ENCODE measurements at regions not wholly inside any gene's neighbourhood (a gene's known extent, or its start where the extent isn't known, plus 50 kb on each side); places are given as distances from the start of the nearest gene placed in this dataset.

- no peak for DNase-seq (ENCODE audit: low read depth, low spot score)
These were observed 1246.5 kb downstream of the UQCRFS1 start for GRCh38 chr19:27966390-27966816.

GRCh38 chr19:27964185-27964584, 1248.8 kb downstream of the UQCRFS1 start:
- dilution Hi-C loops (cut with MboI; ENCODE audit: extremely low pct_ligation_motif_present, low sequenced_read_pairs) (no loop called here), intact Hi-C loops (cut with micrococcal nuclease) (no loop called here)
- no peaks in the 10 kb centered on the region for H3K36me3 ChIP-seq (ENCODE audit: control insufficient read depth in 2 of 2, extremely low read depth in 1 of 2, insufficient read depth in 2 of 2, low read length in 2 of 2)
- no peak overlapping the region for H3K9ac ChIP-seq (replicated peaks; ENCODE audit: extremely low read depth, insufficient read depth, low read length)
- H2AFZ ChIP-seq (ENCODE audit: low read depth, low read length) = no peak overlapping the region
- ChIA-PET POLR2A (no interaction called here), CTCF (no interaction called here)
- H3K9me3 ChIP-seq (replicated peaks; ENCODE audit: control insufficient read depth, insufficient read depth, low read length) = no peaks in the 10 kb centered on the region
- H3K79me2 ChIP-seq (ENCODE audit: control insufficient read depth, insufficient read depth, low read length) = no peaks in the 10 kb centered on the region
- no peaks in the 10 kb centered on the region for H3K4me1 ChIP-seq (ENCODE audit: control insufficient read depth, extremely low read depth, insufficient read depth, low read length)
- no peak overlapping the region for H3K27ac ChIP-seq (ENCODE audit: insufficient read depth, low read depth, low read length)
- no peaks in the 10 kb centered on the region for H4K20me1 ChIP-seq (replicated peaks; ENCODE audit: control insufficient read depth, extremely low read depth, insufficient read depth, low read length)
- H3K27me3 ChIP-seq (ENCODE audit: control insufficient read depth in 2 of 2, insufficient read depth in 2 of 2, low read length in 2 of 2) = no peaks in the 10 kb centered on the region
- no peaks in the 10 kb centered on the region for H3K9me1 ChIP-seq (replicated peaks; ENCODE audit: control insufficient read depth, extremely low read depth, insufficient read depth, low read length)
- BruUV-seq (replicated peaks) = no TSS peak
- TF ChIP-seq MYC (IDR thresholded peaks at IDR 0.05; ENCODE audit: low read depth, low read length) = no peak
- no peak for TF ChIP-seq EZH2 (IDR thresholded peaks at IDR 0.05; ENCODE audit: borderline replicate concordance, low read depth, low read length, severe bottlenecking)
- no peak for TF ChIP-seq FOS (IDR thresholded peaks at IDR 0.05; ENCODE audit: borderline replicate concordance, insufficient read depth, low read length)
- no peak for TF ChIP-seq CTCF (IDR thresholded peaks at IDR 0.05; ENCODE audit: extremely low read depth in 1 of 2, insufficient read depth in 1 of 2, low read depth in 1 of 2, low read length in 2 of 2)
- TF ChIP-seq GATA2 (IDR thresholded peaks at IDR 0.05; ENCODE audit: insufficient read depth, insufficient read length, low read depth, low read length) = no peak
- no peak for TF ChIP-seq MAX (IDR thresholded peaks at IDR 0.05; ENCODE audit: insufficient read depth, insufficient read length)
- TF ChIP-seq POLR2AphosphoS5 (IDR thresholded peaks at IDR 0.05; ENCODE audit: insufficient read depth, low read depth, low read length) = no peak
- TF ChIP-seq POLR2A (IDR thresholded peaks at IDR 0.05; ENCODE audit: low read depth, low read length) = no peak
- no peak for TF ChIP-seq JUN (IDR thresholded peaks at IDR 0.05; ENCODE audit: borderline replicate concordance, insufficient read depth, insufficient read length, low read depth)
- H3K4me2 ChIP-seq (ENCODE audit: insufficient read depth, low read length) = no peak overlapping the region
- H3K4me3 ChIP-seq (replicated peaks in 1 of 3; ENCODE audit: insufficient read depth in 1 of 3, low read depth in 1 of 3, low read length in 3 of 3) = no peak overlapping the region
- FAIRE-seq = no peak
- DNase-seq (ENCODE audit: low read depth, low spot score) = no peak

More at GRCh38 chr19:27966390-27966816, 1246.5 kb downstream of the UQCRFS1 start:
- Histone ChIP-seq H2AFZ (ENCODE audit: low read depth, low read length) (no peak overlapping the region), H3K27me3 (ENCODE audit: control insufficient read depth in 2 of 2, insufficient read depth in 2 of 2, low read length in 2 of 2) (no peaks in the 10 kb centered on the region), H3K9ac (replicated peaks; ENCODE audit: extremely low read depth, insufficient read depth, low read length) (no peak overlapping the region), H3K4me1 (ENCODE audit: control insufficient read depth, extremely low read depth, insufficient read depth, low read length) (no peaks in the 10 kb centered on the region), H3K4me3 (replicated peaks in 1 of 3; ENCODE audit: insufficient read depth in 1 of 3, low read depth in 1 of 3, low read length in 3 of 3) (no peak overlapping the region), H3K4me2 (ENCODE audit: insufficient read depth, low read length) (no peak overlapping the region), H3K9me1 (replicated peaks; ENCODE audit: control insufficient read depth, extremely low read depth, insufficient read depth, low read length) (no peaks in the 10 kb centered on the region), H4K20me1 (replicated peaks; ENCODE audit: control insufficient read depth, extremely low read depth, insufficient read depth, low read length) (no peaks in the 10 kb centered on the region), H3K9me3 (replicated peaks; ENCODE audit: control insufficient read depth, insufficient read depth, low read length) (no peaks in the 10 kb centered on the region), H3K79me2 (ENCODE audit: control insufficient read depth, insufficient read depth, low read length) (no peaks in the 10 kb centered on the region), H3K36me3 (ENCODE audit: control insufficient read depth in 2 of 2, extremely low read depth in 1 of 2, insufficient read depth in 2 of 2, low read length in 2 of 2) (no peaks in the 10 kb centered on the region), H3K27ac (ENCODE audit: insufficient read depth, low read depth, low read length) (no peak overlapping the region)
- TF ChIP-seq GATA2 (IDR thresholded peaks at IDR 0.05; ENCODE audit: insufficient read depth, insufficient read length, low read depth, low read length) (no peak), CTCF (IDR thresholded peaks at IDR 0.05; ENCODE audit: extremely low read depth in 1 of 2, insufficient read depth in 1 of 2, low read depth in 1 of 2, low read length in 2 of 2) (peak; percentile 23 to 41), EZH2 (IDR thresholded peaks at IDR 0.05; ENCODE audit: borderline replicate concordance, low read depth, low read length, severe bottlenecking) (no peak)
- dilution Hi-C loops (cut with MboI; ENCODE audit: extremely low pct_ligation_motif_present, low sequenced_read_pairs) = no loop called here
- no peak for FAIRE-seq
- intact Hi-C loops (cut with micrococcal nuclease) = loop anchor here (1.0 to 2.0 kb wide), 3 partner anchors 359 to 912 kb away; no protein-coding TSS in a partner anchor
- POLR2A ChIA-PET = no interaction called here
- no TSS peak for BruUV-seq (replicated peaks)
- CTCF ChIA-PET = interaction anchor here (1.0 to 1.6 kb wide), 5 partner anchors 10 to 1562 kb away, joined by 3 to 6 read pairs (median 3); no protein-coding TSS in a partner anchor

Data from endothelial cell of umbilical vein (primary cell).